ENCODE measurements at regions not wholly inside any gene's neighbourhood (a gene's known extent, or its start where the extent isn't known, plus 50 kb on each side); places are given as distances from the start of the nearest gene placed in this dataset.

DNA sequence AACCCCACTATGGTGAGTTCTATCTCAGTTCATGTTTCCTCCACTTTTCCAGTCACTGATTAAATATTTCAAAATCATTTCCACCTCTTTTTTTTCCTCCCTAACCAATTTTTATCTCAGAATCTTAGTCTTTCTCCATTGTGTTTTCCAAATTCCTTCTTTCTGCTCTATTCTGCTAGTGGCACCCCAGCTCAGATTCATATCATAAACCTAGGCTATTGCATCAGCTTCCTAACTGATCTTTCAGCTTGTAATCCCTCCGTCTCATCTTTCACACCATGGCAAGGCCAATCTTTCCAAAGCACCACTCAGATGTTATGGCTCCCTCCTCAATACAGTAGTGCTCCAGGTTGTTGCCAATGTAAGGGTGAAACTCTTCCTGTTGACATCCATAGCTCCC, 631.9 kb downstream of the PLPP3 start:
- Histone ChIP-seq H3K4me3 (no peak overlapping the region), H3K9me3 (no peaks in the 10 kb centered on the region), H3K27ac (no peak overlapping the region), H3K36me3 (no peaks in the 10 kb centered on the region), H3K4me1 (ENCODE audit: insufficient read depth) (no peaks in the 10 kb centered on the region), H3K27me3 (no peaks in the 10 kb centered on the region)
- WGBS, 3 donors = 90 to 97% (median 94%) methylated on average over 1 of the region's 1 CpG
- no peak for DNase-seq
- intact Hi-C loops (cut with DNase I) = no loop called here
- TF ChIP-seq POLR2A (IDR thresholded peaks at IDR 0.05) (no peak), EP300 (IDR thresholded peaks at IDR 0.05) (no peak)
- TF ChIP-seq, protein P1, sequence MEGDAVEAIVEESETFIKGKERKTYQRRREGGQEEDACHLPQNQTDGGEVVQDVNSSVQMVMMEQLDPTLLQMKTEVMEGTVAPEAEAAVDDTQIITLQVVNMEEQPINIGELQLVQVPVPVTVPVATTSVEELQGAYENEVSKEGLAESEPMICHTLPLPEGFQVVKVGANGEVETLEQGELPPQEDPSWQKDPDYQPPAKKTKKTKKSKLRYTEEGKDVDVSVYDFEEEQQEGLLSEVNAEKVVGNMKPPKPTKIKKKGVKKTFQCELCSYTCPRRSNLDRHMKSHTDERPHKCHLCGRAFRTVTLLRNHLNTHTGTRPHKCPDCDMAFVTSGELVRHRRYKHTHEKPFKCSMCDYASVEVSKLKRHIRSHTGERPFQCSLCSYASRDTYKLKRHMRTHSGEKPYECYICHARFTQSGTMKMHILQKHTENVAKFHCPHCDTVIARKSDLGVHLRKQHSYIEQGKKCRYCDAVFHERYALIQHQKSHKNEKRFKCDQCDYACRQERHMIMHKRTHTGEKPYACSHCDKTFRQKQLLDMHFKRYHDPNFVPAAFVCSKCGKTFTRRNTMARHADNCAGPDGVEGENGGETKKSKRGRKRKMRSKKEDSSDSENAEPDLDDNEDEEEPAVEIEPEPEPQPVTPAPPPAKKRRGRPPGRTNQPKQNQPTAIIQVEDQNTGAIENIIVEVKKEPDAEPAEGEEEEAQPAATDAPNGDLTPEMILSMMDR (IDR thresholded peaks at IDR 0.05) = no peak

DNA sequence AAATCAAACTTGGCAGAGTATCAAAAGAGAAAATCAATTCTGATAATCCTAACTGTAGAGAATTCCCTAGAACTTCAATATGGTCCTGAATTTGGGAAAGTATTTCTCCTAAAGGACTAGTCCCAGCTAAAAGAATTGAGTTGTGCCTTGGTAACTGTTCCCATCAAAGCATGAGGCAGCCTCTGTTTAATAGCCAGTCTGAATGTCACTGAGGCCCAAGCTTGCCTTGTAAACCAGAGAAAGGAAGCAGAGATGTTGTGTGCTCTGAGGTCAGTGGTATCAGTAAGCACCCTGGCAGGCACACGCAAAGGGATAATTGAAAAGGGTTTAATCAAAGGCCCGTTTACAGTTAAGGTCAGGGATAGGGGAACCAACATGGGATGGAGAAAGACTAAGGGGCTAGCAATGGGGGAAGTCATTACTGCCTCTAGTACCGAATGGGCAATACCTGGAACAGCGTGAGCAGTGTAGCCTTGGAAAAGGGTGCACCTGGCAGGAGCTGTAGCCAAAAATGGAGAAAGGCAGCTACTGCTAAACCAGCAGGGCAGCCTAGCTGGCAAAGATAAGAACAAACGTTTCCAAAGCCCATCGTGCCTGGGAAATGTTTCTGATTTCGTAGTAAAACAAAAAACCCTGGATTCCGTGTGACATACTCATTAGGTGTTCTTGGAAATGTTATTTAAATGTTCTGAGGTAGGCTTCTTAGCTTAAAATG, 635.5 kb downstream of the PLPP3 start:
- Histone ChIP-seq H3K4me1 (ENCODE audit: insufficient read depth) (peaks cover under 1% of the 10 kb centered on the region), H3K36me3 (no peaks in the 10 kb centered on the region), H3K27ac (no peak overlapping the region), H3K4me3 (no peak overlapping the region), H3K27me3 (no peaks in the 10 kb centered on the region), H3K9me3 (no peaks in the 10 kb centered on the region)
- DNase-seq = no peak
- no peak for TF ChIP-seq POLR2A (IDR thresholded peaks at IDR 0.05)
- TF ChIP-seq EP300 (IDR thresholded peaks at IDR 0.05) = no peak
- TF ChIP-seq, protein P1 (IDR thresholded peaks at IDR 0.05) = no peak
- WGBS, 3 donors = 59 to 63% (median 60%) methylated on average over 8 of the region's 8 CpGs
- intact Hi-C loops (cut with DNase I) = no loop called here

DNA sequence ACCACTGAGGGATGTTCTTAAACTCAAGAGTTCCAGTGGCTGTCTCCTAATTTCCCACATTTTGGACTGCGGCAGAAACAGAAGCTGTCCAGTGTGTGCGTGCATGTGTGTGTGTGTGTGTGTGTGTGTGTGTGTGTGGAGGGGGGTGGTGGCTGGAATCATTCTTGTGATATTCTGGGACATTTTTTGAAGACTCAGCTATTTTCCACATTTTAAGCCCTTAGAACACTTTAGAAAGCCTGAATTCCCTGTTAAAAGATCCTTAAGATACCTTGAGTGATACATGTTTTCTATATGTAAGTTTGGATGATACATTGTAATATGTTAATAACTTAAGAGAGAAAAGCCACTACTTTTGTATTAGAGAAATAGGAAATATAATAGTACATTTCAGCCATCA, 636.4 kb downstream of the PLPP3 start:
- 67 to 97% (median 92%) methylated on average over 2 of the region's 2 CpGs for WGBS, 3 donors
- intact Hi-C loops (cut with DNase I) = no loop called here
- no peak overlapping the region for H3K27ac ChIP-seq

DNA sequence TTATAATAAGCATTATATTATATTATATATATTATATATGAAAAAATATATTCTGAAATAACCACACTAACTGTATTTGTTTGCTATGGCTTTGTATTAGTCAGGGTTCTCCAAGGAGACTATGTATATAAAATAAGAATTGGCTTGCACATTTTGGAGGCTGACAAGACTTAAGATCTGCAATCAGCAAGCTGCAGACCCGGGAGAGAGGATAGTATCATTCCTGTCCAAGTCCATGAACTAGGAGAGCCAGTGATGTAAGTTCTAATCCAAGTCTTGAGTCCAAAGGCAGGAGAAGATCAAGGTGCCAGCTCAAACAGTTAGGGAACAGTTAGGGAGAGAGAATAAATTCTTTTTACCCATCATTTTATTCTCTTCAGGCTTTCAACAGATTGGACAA, 639.5 kb downstream of the PLPP3 start:
- no peaks in the 10 kb centered on the region for H3K27me3 ChIP-seq

More for the DNA sequence above, 636.4 kb downstream of the PLPP3 start:
- Histone ChIP-seq H3K27me3 (no peaks in the 10 kb centered on the region), H3K4me1 (ENCODE audit: insufficient read depth) (peaks cover 8% of the 10 kb centered on the region), H3K4me3 (no peak overlapping the region), H3K36me3 (no peaks in the 10 kb centered on the region), H3K9me3 (no peaks in the 10 kb centered on the region)
- TF ChIP-seq EP300 (IDR thresholded peaks at IDR 0.05) = no peak
- TF ChIP-seq, protein P1 (IDR thresholded peaks at IDR 0.05) = no peak
- no peak for TF ChIP-seq POLR2A (IDR thresholded peaks at IDR 0.05)
- DNase-seq = no peak

More for the DNA sequence above, 639.5 kb downstream of the PLPP3 start:
- TF ChIP-seq EP300 (IDR thresholded peaks at IDR 0.05) (no peak), POLR2A (IDR thresholded peaks at IDR 0.05) (no peak)
- TF ChIP-seq, protein P1 (IDR thresholded peaks at IDR 0.05) = no peak
- Histone ChIP-seq H3K36me3 (no peaks in the 10 kb centered on the region), H3K4me1 (ENCODE audit: insufficient read depth) (peaks cover 10% of the 10 kb centered on the region), H3K9me3 (no peaks in the 10 kb centered on the region), H3K27ac (no peak overlapping the region), H3K4me3 (no peak overlapping the region)
- DNase-seq = no peak
- WGBS, 3 donors = 73 to 85% (median 85%) methylated on average over 1 of the region's 1 CpG
- intact Hi-C loops (cut with DNase I) = no loop called here

Data from ovary (tissue), 7 donors.